HCT116 (cell line): ENCODE measurements at regions not wholly inside any gene's neighbourhood (a gene's known extent, or its start where the extent isn't known, plus 50 kb on each side); places are given as distances from the start of the nearest gene placed in this dataset.
"Not testable (repeated sequence)": the region's sequence is repeated elsewhere in the genome, so short reads cannot be mapped to it uniquely, and the experiment has no call there.

ENCODE experiments used
- ATAC-seq: fragments of 200-7000 bp; cut with Tn5 transposase; 2 replicates; pipeline ENCODE4 v1.9.1; 2020; ENCODE audit warnings: mild to moderate bottlenecking, moderate library complexity
- BruUV-seq: library from RNA; stranded (reverse); fragments of 400-500 nt; replicated peaks from 2 replicates; lab custom pipeline; 2021; lab: Mats Ljungman, UMichigan
- CTCF ChIA-PET: fragments of 300-600 bp; sonication (Branson Sonifier 250); formaldehyde crosslinking; loops from one replicate; lab custom pipeline; 2021; ENCODE audit warnings: antibody characterized with exemption; lab: Charles Lee
- POLR2A ChIA-PET: fragments of 300-600, 350-600 bp; sonication (Branson Sonifier 250); formaldehyde crosslinking; loops from one replicate; lab custom pipeline; 2021; ENCODE audit warnings: antibody characterized with exemption; lab: Charles Lee
- RAD21 ChIA-PET, 2 experiments: fragments of 300-600 bp; sonication (Branson Sonifier 250); formaldehyde crosslinking; loops; one replicate each; lab custom pipeline; 2023; ENCODE audit warnings: low total read pairs in 2 of 2; ENCODE audit not compliant: uncharacterized antibody in 2 of 2, unreplicated experiment in 2 of 2, low non-redundant PET in 1 of 2; lab: Charles Lee
- DNase-seq: peaks from one replicate; pipeline ENCODE4 v3.0.0-alpha.2; 2010; ENCODE audit warnings: low read depth, low spot score
- H2AFZ ChIP-seq: fragments of 200-600 bp; shearing (Covaris generic), sonication (generic); 2 replicates; pipeline ENCODE4 v1.6.1; 2017; ENCODE audit warnings: low read depth, mixed run types, mixed read lengths, antibody characterized with exemption, low read length; ENCODE audit not compliant: poor library complexity, severe bottlenecking
- H3K27ac ChIP-seq: 2 replicates; pipeline ENCODE4 v1.5.1; 2012; ENCODE audit warnings: low read depth, low read length
- H3K27me3 ChIP-seq: fragments of 200-600 bp; sonication (generic); 2 replicates; pipeline ENCODE4 v1.6.1; 2016; ENCODE audit warnings: mixed run types, low read length, mixed read lengths; ENCODE audit not compliant: insufficient read depth
- H3K36me3 ChIP-seq, 2 experiments: fragments of 200-500 bp in 1 of 2; fragments of 200-600 bp in 1 of 2; sonication (Bioruptor generic) in 1 of 2; sonication (generic) in 1 of 2; 2 replicates each; pipeline versions ENCODE4 v1.5.1 to v1.6.1; 2014 to 2016; ENCODE audit warnings: low read length in 2 of 2, inconsistent platforms in 1 of 2, mixed read lengths in 1 of 2, mixed run types in 1 of 2; ENCODE audit not compliant: insufficient read depth in 2 of 2, control insufficient read depth in 1 of 2
- H3K4me1 ChIP-seq, 2 experiments: fragments of 200-600 bp in 1 of 2; sonication (generic) in 1 of 2; 2 replicates each; pipeline versions ENCODE4 v1.5.1 to v1.6.1; 2012 to 2017; ENCODE audit warnings: low read length in 2 of 2, inconsistent platforms in 1 of 2, mild to moderate bottlenecking in 1 of 2, mixed read lengths in 1 of 2, mixed run types in 1 of 2, moderate library complexity in 1 of 2; ENCODE audit not compliant: insufficient read depth in 2 of 2, control insufficient read depth in 1 of 2
- H3K4me2 ChIP-seq: fragments of 200-600 bp; sonication (generic); 2 replicates; pipeline ENCODE4 v1.6.1; 2017; ENCODE audit warnings: mixed run types, low read length, mixed read lengths
- H3K4me3 ChIP-seq, 2 experiments: fragments of 200-600 bp in 1 of 2; sonication (generic) in 1 of 2; replicated peaks in 1 of 2; 2 replicates each; pipeline ENCODE4 v1.5.1; 2011 to 2016; ENCODE audit warnings: low read length in 2 of 2, control low read depth in 1 of 2, low read depth in 1 of 2, mild to moderate bottlenecking in 1 of 2, mixed read lengths in 1 of 2, mixed run types in 1 of 2
- H3K79me2 ChIP-seq: fragments of 200-600 bp; sonication (generic); 2 replicates; pipeline ENCODE4 v1.6.1; 2017; ENCODE audit warnings: mild to moderate bottlenecking, mixed run types, low read length, moderate library complexity, mixed read lengths; ENCODE audit not compliant: insufficient read depth
- H3K9ac ChIP-seq: fragments of 200-600 bp; sonication (generic); 2 replicates; pipeline ENCODE4 v1.6.1; 2016; ENCODE audit warnings: low read length, mixed read lengths
- H3K9me2 ChIP-seq: fragments of 200-600 bp; sonication (generic), shearing (Covaris generic); 2 replicates; pipeline ENCODE4 v1.6.1; 2017; ENCODE audit warnings: mixed run types, mild to moderate bottlenecking, moderate library complexity; ENCODE audit not compliant: insufficient read depth
- H3K9me3 ChIP-seq, 2 experiments: fragments of 200-500 bp in 1 of 2; fragments of 200-600 bp in 1 of 2; sonication (Bioruptor generic) in 1 of 2; sonication (generic) in 1 of 2; 2 replicates each; pipeline ENCODE4 v1.6.1; 2014 to 2017; ENCODE audit warnings: low read length in 2 of 2, mixed read lengths in 2 of 2, inconsistent platforms in 1 of 2, low read depth in 1 of 2, mild to moderate bottlenecking in 1 of 2, mixed run types in 1 of 2, moderate library complexity in 1 of 2; ENCODE audit not compliant: control insufficient read depth in 1 of 2, insufficient read depth in 1 of 2
- H4K20me1 ChIP-seq: fragments of 200-600 bp; sonication (generic), shearing (Covaris generic); 2 replicates; pipeline ENCODE4 v1.6.1; 2017; ENCODE audit warnings: mixed run types, mild to moderate bottlenecking, moderate library complexity; ENCODE audit not compliant: insufficient read depth
- CEBPB ChIP-seq: IDR thresholded peaks from 2 replicates; pipeline ENCODE4 v1.6.1; 2012; ENCODE audit warnings: low read depth
- EGR1 ChIP-seq: IDR thresholded peaks from 2 replicates; pipeline ENCODE4 v1.6.1; 2012; ENCODE audit warnings: low read depth
- ELF1 ChIP-seq: IDR thresholded peaks from 2 replicates; pipeline ENCODE4 v1.6.1; 2012; ENCODE audit warnings: low read depth, borderline replicate concordance
- EZH2 ChIP-seq: fragments of 200-600 bp; sonication (generic); IDR thresholded peaks from 2 replicates; pipeline ENCODE4 v1.6.1; 2017; ENCODE audit warnings: antibody characterized with exemption, mixed run types
- MAX ChIP-seq: IDR thresholded peaks from 2 replicates; pipeline ENCODE4 v1.6.1; 2012
- POLR2A ChIP-seq: IDR thresholded peaks from 2 replicates; pipeline ENCODE4 v1.7.0; 2011; ENCODE audit warnings: borderline replicate concordance; ENCODE audit not compliant: insufficient read depth, insufficient read length; ENCODE audit errors: extremely low read depth
- REST ChIP-seq: IDR thresholded peaks from 2 replicates; pipeline ENCODE4 v1.6.1; 2012; ENCODE audit warnings: low read depth
- SIN3A ChIP-seq: IDR thresholded peaks from 2 replicates; pipeline ENCODE4 v1.6.1; 2012; ENCODE audit warnings: low read depth
- SP1 ChIP-seq: IDR thresholded peaks from 2 replicates; pipeline ENCODE4 v1.6.1; 2012; ENCODE audit warnings: low read depth
- YY1 ChIP-seq: IDR thresholded peaks from 2 replicates; pipeline ENCODE4 v1.6.1; 2011; ENCODE audit warnings: low read length, low read depth, moderate library complexity, mild to moderate bottlenecking; ENCODE audit not compliant: insufficient replicate concordance; ENCODE audit errors: extremely low read depth
- ZFX ChIP-seq: fragments of 450-650 bp; IDR thresholded peaks from 2 replicates; pipeline ENCODE4 v1.6.1; 2017
- ZNF274 ChIP-seq: fragments of 200-500 bp; sonication (Bioruptor generic); IDR thresholded peaks from 2 replicates; pipeline ENCODE4 v1.6.1; 2014; ENCODE audit warnings: mild to moderate bottlenecking, low read depth, low read length, inconsistent platforms
- intact Hi-C: fragments of 100-400 bp; cut with micrococcal nuclease; formaldehyde crosslinking; loops from 2 replicates; pipeline ENCODE4 v1.10.0; 2022

- Histone ChIP-seq H3K4me2 (no peak overlapping the region), H4K20me1 (no peaks in the 10 kb centered on the region), H2AFZ (no peak overlapping the region), H3K9me2 (no peaks in the 10 kb centered on the region), H3K36me3 (no peaks in the 10 kb centered on the region), H3K27ac (no peak overlapping the region), H3K9me3 (peaks cover 8 to 14% of the 10 kb centered on the region in 2 experiments; a peak in 2 of 4 replicates), H3K4me3 (no peak overlapping the region)
- ChIA-PET CTCF (no interaction called here), RAD21 (no interaction called here), POLR2A (no interaction called here)
- intact Hi-C loops = no loop called here
- no peak for DNase-seq
- no peak for ATAC-seq
- TF ChIP-seq SP1 (no peak), ZFX (no peak), POLR2A (no peak), YY1 (no peak), CEBPB (no peak), ZNF274 (no peak), ELF1 (no peak), SIN3A (no peak), EGR1 (no peak), REST (no peak), MAX (no peak), EZH2 (no peak)
- TF ChIP-seq, all 23 proteins: peak for 0
- Histone ChIP-seq H3K9ac (no peak overlapping the region), H3K4me1 (no peaks in the 10 kb centered on the region), H3K79me2 (no peaks in the 10 kb centered on the region), H3K27me3 (no peaks in the 10 kb centered on the region)
- no TSS peak for BruUV-seq
Observed at GRCh38 chr11:41816396-41816795, 356.9 kb upstream of the LRRC4C start.

GRCh38 chr11:41824287-41824686 is 364.8 kb upstream of the LRRC4C start:
- H2AFZ ChIP-seq, H3K4me1 ChIP-seq, RAD21 ChIA-PET, CTCF ChIA-PET, H3K36me3 ChIP-seq, BruUV-seq, POLR2A ChIA-PET, H3K4me3 ChIP-seq, H3K27ac ChIP-seq, H3K79me2 ChIP-seq, intact Hi-C loops, H4K20me1 ChIP-seq, ATAC-seq, H3K4me2 ChIP-seq, H3K27me3 ChIP-seq, H3K9me2 ChIP-seq, DNase-seq, H3K9ac ChIP-seq: not testable (repeated sequence)
- peaks cover 3 to 24% of the 10 kb centered on the region in 2 experiments; a peak in 2 of 4 replicates for H3K9me3 ChIP-seq
